ENCODE measurements at regions not wholly inside any gene's neighbourhood (a gene's known extent, or its start where the extent isn't known, plus 50 kb on each side); places are given as distances from the start of the nearest gene placed in this dataset.

GRCh38 chr11:70703141-70704064 lies 305.1 kb downstream of the CTTN start:
- peaks cover 11% of the 10 kb centered on the region; the same call in 1 of the 2 replicates for H4K20me1 ChIP-seq (ENCODE audit: insufficient read depth, low read length)
- no peak overlapping the region for H3K4me3 ChIP-seq (replicated peaks in 1 of 3; ENCODE audit: insufficient read depth in 1 of 3, low read depth in 2 of 3, low read length in 3 of 3)
- H3K27me3 ChIP-seq (ENCODE audit: control insufficient read depth in 1 of 2, insufficient read depth in 2 of 2, low read length in 2 of 2) = no peaks in the 10 kb centered on the region
- peaks cover 4 to 6% of the 10 kb centered on the region in 2 experiments; a peak in 3 of 5 replicates for H3K36me3 ChIP-seq (replicated peaks in 1 of 2; ENCODE audit: control insufficient read depth in 1 of 2, insufficient read depth in 2 of 2, low read length in 2 of 2)
- ATAC-seq = no peak
- H3K4me2 ChIP-seq (ENCODE audit: low read depth, low read length) = no peak overlapping the region
- BruUV-seq (replicated peaks) = no TSS peak
- H3K79me2 ChIP-seq (ENCODE audit: insufficient read depth, low read length) = peaks cover 4% of the 10 kb centered on the region
- no peak overlapping the region for H3K9ac ChIP-seq (ENCODE audit: insufficient read depth, low read depth, low read length)
- intact Hi-C loops (cut with micrococcal nuclease; ENCODE audit: unreplicated experiment) (no loop called here), in situ Hi-C loops (cut with HindIII; ENCODE audit: extremely low pct_ligation_motif_present, low pct_unique_long_range_greater_than_20kb) (no loop called here)
- no peak overlapping the region for H2AFZ ChIP-seq (ENCODE audit: low read length)
- POLR2A ChIA-PET = no interaction called here
- peak; percentile 9 for DNase-seq (ENCODE audit: low spot score)
- CTCF ChIA-PET (ENCODE audit: low intra/inter-chr PET ratio, low total read pairs) = no interaction called here
- TF ChIP-seq AGO2 (optimal IDR thresholded peaks at IDR 0.05; ENCODE audit: low read depth, low read length) = peak; percentile 56
- TF ChIP-seq, protein P1, sequence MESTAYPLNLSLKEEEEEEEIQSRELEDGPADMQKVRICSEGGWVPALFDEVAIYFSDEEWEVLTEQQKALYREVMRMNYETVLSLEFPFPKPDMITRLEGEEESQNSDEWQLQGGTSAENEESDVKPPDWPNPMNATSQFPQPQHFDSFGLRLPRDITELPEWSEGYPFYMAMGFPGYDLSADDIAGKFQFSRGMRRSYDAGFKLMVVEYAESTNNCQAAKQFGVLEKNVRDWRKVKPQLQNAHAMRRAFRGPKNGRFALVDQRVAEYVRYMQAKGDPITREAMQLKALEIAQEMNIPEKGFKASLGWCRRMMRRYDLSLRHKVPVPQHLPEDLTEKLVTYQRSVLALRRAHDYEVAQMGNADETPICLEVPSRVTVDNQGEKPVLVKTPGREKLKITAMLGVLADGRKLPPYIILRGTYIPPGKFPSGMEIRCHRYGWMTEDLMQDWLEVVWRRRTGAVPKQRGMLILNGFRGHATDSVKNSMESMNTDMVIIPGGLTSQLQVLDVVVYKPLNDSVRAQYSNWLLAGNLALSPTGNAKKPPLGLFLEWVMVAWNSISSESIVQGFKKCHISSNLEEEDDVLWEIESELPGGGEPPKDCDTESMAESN (CRISPR knock-in tag; conservative IDR thresholded peaks at IDR 0.05) = no peak
- peak; percentile 17 for TF ChIP-seq TEAD3 (CRISPR knock-in tag; optimal IDR thresholded peaks at IDR 0.05; ENCODE audit: borderline replicate concordance)
- peak; percentile 45 for TF ChIP-seq RBM22 (optimal IDR thresholded peaks at IDR 0.05; ENCODE audit: low read length)
- TF ChIP-seq, protein P2, sequence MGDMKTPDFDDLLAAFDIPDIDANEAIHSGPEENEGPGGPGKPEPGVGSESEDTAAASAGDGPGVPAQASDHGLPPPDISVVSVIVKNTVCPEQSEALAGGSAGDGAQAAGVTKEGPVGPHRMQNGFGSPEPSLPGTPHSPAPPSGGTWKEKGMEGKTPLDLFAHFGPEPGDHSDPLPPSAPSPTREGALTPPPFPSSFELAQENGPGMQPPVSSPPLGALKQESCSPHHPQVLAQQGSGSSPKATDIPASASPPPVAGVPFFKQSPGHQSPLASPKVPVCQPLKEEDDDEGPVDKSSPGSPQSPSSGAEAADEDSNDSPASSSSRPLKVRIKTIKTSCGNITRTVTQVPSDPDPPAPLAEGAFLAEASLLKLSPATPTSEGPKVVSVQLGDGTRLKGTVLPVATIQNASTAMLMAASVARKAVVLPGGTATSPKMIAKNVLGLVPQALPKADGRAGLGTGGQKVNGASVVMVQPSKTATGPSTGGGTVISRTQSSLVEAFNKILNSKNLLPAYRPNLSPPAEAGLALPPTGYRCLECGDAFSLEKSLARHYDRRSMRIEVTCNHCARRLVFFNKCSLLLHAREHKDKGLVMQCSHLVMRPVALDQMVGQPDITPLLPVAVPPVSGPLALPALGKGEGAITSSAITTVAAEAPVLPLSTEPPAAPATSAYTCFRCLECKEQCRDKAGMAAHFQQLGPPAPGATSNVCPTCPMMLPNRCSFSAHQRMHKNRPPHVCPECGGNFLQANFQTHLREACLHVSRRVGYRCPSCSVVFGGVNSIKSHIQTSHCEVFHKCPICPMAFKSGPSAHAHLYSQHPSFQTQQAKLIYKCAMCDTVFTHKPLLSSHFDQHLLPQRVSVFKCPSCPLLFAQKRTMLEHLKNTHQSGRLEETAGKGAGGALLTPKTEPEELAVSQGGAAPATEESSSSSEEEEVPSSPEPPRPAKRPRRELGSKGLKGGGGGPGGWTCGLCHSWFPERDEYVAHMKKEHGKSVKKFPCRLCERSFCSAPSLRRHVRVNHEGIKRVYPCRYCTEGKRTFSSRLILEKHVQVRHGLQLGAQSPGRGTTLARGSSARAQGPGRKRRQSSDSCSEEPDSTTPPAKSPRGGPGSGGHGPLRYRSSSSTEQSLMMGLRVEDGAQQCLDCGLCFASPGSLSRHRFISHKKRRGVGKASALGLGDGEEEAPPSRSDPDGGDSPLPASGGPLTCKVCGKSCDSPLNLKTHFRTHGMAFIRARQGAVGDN (CRISPR knock-in tag; IDR thresholded peaks at IDR 0.05) = peak; percentile 28
- no peak overlapping the region for H3K27ac ChIP-seq (ENCODE audit: extremely low read length, insufficient read depth, low read length)
- FAIRE-seq = no peak
- H3K4me1 ChIP-seq (ENCODE audit: insufficient read depth, low read length) = peaks cover 43% of the 10 kb centered on the region
- no peaks in the 10 kb centered on the region for H3K9me3 ChIP-seq (ENCODE audit: low read length)
- 94% methylated on average over 15 of the region's 21 CpGs for WGBS (ENCODE audit: low lambda C conversion rate)
